PC-9 (cell line): ENCODE measurements at regions not wholly inside any gene's neighbourhood (a gene's known extent, or its start where the extent isn't known, plus 50 kb on each side); places are given as distances from the start of the nearest gene placed in this dataset.

Experiments
- BruUV-seq: library from RNA; stranded (reverse); fragments of 400-500 nt; replicated peaks from 2 replicates; lab custom pipeline; 2021; lab: Mats Ljungman, UMichigan
- CTCF ChIA-PET: fragments of 300-600 bp; sonication (Branson Sonifier 250); formaldehyde crosslinking; loops from one replicate; lab custom pipeline; 2022; ENCODE audit warnings: antibody characterized with exemption; lab: Charles Lee
- POLR2A ChIA-PET: fragments of 300-600 bp; sonication (Branson Sonifier 250); formaldehyde crosslinking; loops from one replicate; lab custom pipeline; 2022; ENCODE audit warnings: antibody characterized with exemption; ENCODE audit not compliant: unreplicated experiment; lab: Charles Lee
- DNase-seq, 2 experiments: peaks; one replicate each; pipeline versions ENCODE4 v3.0.0 to v3.0.0-alpha.2; 2015 to 2022; ENCODE audit warnings: mixed read lengths in 1 of 2
- H2AFZ ChIP-seq: fragments of 200-600 bp; sonication (generic); 2 replicates; pipeline ENCODE4 v1.8.1; 2017; ENCODE audit warnings: antibody characterized with exemption
- H3F3A ChIP-seq: fragments of 200-600 bp; sonication (generic); 2 replicates; pipeline ENCODE4 v1.8.1; 2017; ENCODE audit warnings: antibody characterized with exemption, mild to moderate bottlenecking, low read depth; ENCODE audit not compliant: insufficient read depth
- H3K27ac ChIP-seq: fragments of 200-600 bp; sonication (generic); 2 replicates; pipeline ENCODE4 v1.6.1; 2016; ENCODE audit warnings: mixed run types
- H3K27me3 ChIP-seq: fragments of 200-600 bp; sonication (generic); 2 replicates; pipeline ENCODE4 v1.6.1; 2016; ENCODE audit warnings: low read depth, mixed run types; ENCODE audit not compliant: insufficient read depth
- H3K36me3 ChIP-seq: fragments of 200-600 bp; sonication (generic); 2 replicates; pipeline ENCODE4 v1.6.1; 2016; ENCODE audit warnings: low read depth, mixed run types
- H3K4me1 ChIP-seq: fragments of 200-600 bp; sonication (generic); replicated peaks from 2 replicates; pipeline ENCODE4 v1.6.1; 2016; ENCODE audit warnings: mixed run types; ENCODE audit not compliant: insufficient read depth
- H3K4me2 ChIP-seq: fragments of 200-600 bp; sonication (generic); 2 replicates; pipeline ENCODE4 v1.6.1; 2017; ENCODE audit warnings: mixed run types
- H3K4me3 ChIP-seq: fragments of 200-600 bp; sonication (generic); 2 replicates; pipeline ENCODE4 v1.6.1; 2016; ENCODE audit warnings: mixed run types
- H3K79me2 ChIP-seq: fragments of 200-600 bp; sonication (generic); 2 replicates; pipeline ENCODE4 v1.6.1; 2017; ENCODE audit warnings: low read depth, mixed run types
- H3K9me2 ChIP-seq: fragments of 200-600 bp; sonication (generic); 2 replicates; pipeline ENCODE4 v1.8.1; 2017; ENCODE audit warnings: mild to moderate bottlenecking; ENCODE audit not compliant: insufficient read depth
- H3K9me3 ChIP-seq: fragments of 200-600 bp; sonication (generic); 2 replicates; pipeline ENCODE4 v1.8.1; 2016; ENCODE audit warnings: low read depth; ENCODE audit not compliant: insufficient read depth
- H4K20me1 ChIP-seq: fragments of 200-600 bp; sonication (generic); 2 replicates; pipeline ENCODE4 v1.8.1; 2017; ENCODE audit not compliant: insufficient read depth
- CTCF ChIP-seq: fragments of 200-600 bp; sonication (generic); conservative IDR thresholded peaks from 2 replicates; pipeline ENCODE4 v1.6.1; 2017; ENCODE audit warnings: mixed run types, antibody characterized with exemption, mild to moderate bottlenecking, moderate library complexity
- EZH2 ChIP-seq: fragments of 200-600 bp; sonication (generic); IDR thresholded peaks from 2 replicates; pipeline ENCODE4 v1.8.0; 2017; ENCODE audit warnings: antibody characterized with exemption, low read depth
- intact Hi-C: fragments of 100-400 bp; cut with micrococcal nuclease; formaldehyde crosslinking; loops from one replicate; pipeline ENCODE4 v1.10.0; 2022; ENCODE audit not compliant: unreplicated experiment

GRCh38 chr3:41129731-41130130, 69.6 kb upstream of the CTNNB1 start:
- Histone ChIP-seq H3K4me1 (peaks cover 15% of the 10 kb centered on the region), H3K4me3 (no peak overlapping the region), H3K27me3 (no peaks in the 10 kb centered on the region), H4K20me1 (no peaks in the 10 kb centered on the region), H2AFZ (no peak overlapping the region), H3K4me2 (no peak overlapping the region), H3K27ac (no peak overlapping the region), H3F3A (peaks cover 26% of the 10 kb centered on the region), H3K9me2 (no peaks in the 10 kb centered on the region), H3K36me3 (no peaks in the 10 kb centered on the region), H3K79me2 (no peaks in the 10 kb centered on the region), H3K9me3 (peaks cover 27% of the 10 kb centered on the region; the same call in 1 of the 2 replicates)
- CTCF ChIA-PET, result no interaction called here
- no TSS peak for BruUV-seq
- TF ChIP-seq CTCF, result no peak
- no peak for TF ChIP-seq EZH2
- intact Hi-C loops, result loop anchor here (2.0 kb wide), 1 partner anchor 73 kb away; no protein-coding TSS in a partner anchor
- POLR2A ChIA-PET, result no interaction called here
- no peak for DNase-seq

- H4K20me1 ChIP-seq, result no peaks in the 10 kb centered on the region
- no peak for TF ChIP-seq CTCF
- no peak for TF ChIP-seq EZH2
- peak overlapping the region; percentile 24 for H2AFZ ChIP-seq
- no peak overlapping the region for H3K4me3 ChIP-seq
- no peaks in the 10 kb centered on the region for H3K79me2 ChIP-seq
- H3K4me1 ChIP-seq, result peaks cover 15% of the 10 kb centered on the region
- CTCF ChIA-PET, result no interaction called here
- intact Hi-C loops, result loop anchor here (2.0 kb wide), 1 partner anchor 72 kb away; no protein-coding TSS in a partner anchor
- no peaks in the 10 kb centered on the region for H3K36me3 ChIP-seq
- H3K9me3 ChIP-seq, result peaks cover 23% of the 10 kb centered on the region; the same call in 1 of the 2 replicates
- POLR2A ChIA-PET, result interaction anchor here (0.6 kb wide), 2 partner anchors 68 to 677 kb away, joined by 3 to 4 read pairs; partner anchors contain the start of gene CTNNB1
- H3K27me3 ChIP-seq, result no peaks in the 10 kb centered on the region
- BruUV-seq, result no TSS peak
- H3K27ac ChIP-seq, result peak overlapping the region; percentile 76
- peak; percentile 75 to 89 for DNase-seq
- H3K4me2 ChIP-seq, result peak overlapping the region; percentile 63
- peaks cover 26% of the 10 kb centered on the region for H3F3A ChIP-seq
- H3K9me2 ChIP-seq, result no peaks in the 10 kb centered on the region
These were observed 68.1 kb upstream of the CTNNB1 start for GRCh38 chr3:41131224-41131623.

- intact Hi-C loops, result no loop called here
- Histone ChIP-seq H3K4me3 (no peak overlapping the region), H3K9me3 (0 out of 2 replicates have a peak, but pooled peaks cover 3% of the 10 kb centered on the region), H2AFZ (peak overlapping the region; percentile 37; the same call in 1 of the 2 replicates), H3K27ac (peak overlapping the region; percentile 68), H3K27me3 (no peaks in the 10 kb centered on the region), H3F3A (peaks cover 9% of the 10 kb centered on the region), H3K36me3 (no peaks in the 10 kb centered on the region), H3K9me2 (no peaks in the 10 kb centered on the region), H3K4me1 (peaks cover 16% of the 10 kb centered on the region), H3K4me2 (peak overlapping the region; percentile 36), H3K79me2 (no peaks in the 10 kb centered on the region), H4K20me1 (no peaks in the 10 kb centered on the region)
- TF ChIP-seq EZH2, result no peak
- POLR2A ChIA-PET, result no interaction called here
- peak; percentile 35 to 79 for DNase-seq
- BruUV-seq, result no TSS peak
- CTCF ChIA-PET, result no interaction called here
These were observed 61.6 kb upstream of the CTNNB1 start for GRCh38 chr3:41137686-41138111.

- ChIA-PET CTCF (no interaction called here), POLR2A (no interaction called here)
These were observed 61.2 kb upstream of the CTNNB1 start for GRCh38 chr3:41138146-41138545.

More at GRCh38 chr3:41138146-41138545, 61.2 kb upstream of the CTNNB1 start:
- TF ChIP-seq EZH2 (no peak), CTCF (no peak)
- H3F3A ChIP-seq, result peaks cover 9% of the 10 kb centered on the region
- H2AFZ ChIP-seq, result peak overlapping the region; percentile 37; the same call in 1 of the 2 replicates
- H3K4me3 ChIP-seq, result no peak overlapping the region
- H3K4me2 ChIP-seq, result peak overlapping the region; percentile 36
- no TSS peak for BruUV-seq
- intact Hi-C loops, result no loop called here
- H4K20me1 ChIP-seq, result no peaks in the 10 kb centered on the region
- H3K36me3 ChIP-seq, result no peaks in the 10 kb centered on the region
- H3K9me3 ChIP-seq, result 0 out of 2 replicates have a peak, but pooled peaks cover 3% of the 10 kb centered on the region
- no peak for DNase-seq
- H3K4me1 ChIP-seq, result peaks cover 16% of the 10 kb centered on the region
- peak overlapping the region; percentile 68 for H3K27ac ChIP-seq
- H3K9me2 ChIP-seq, result no peaks in the 10 kb centered on the region
- no peaks in the 10 kb centered on the region for H3K27me3 ChIP-seq
- H3K79me2 ChIP-seq, result no peaks in the 10 kb centered on the region
